Hepatocyte (in vitro differentiated cells): ENCODE measurements at regions not wholly inside any gene's neighbourhood (a gene's known extent, or its start where the extent isn't known, plus 50 kb on each side); places are given as distances from the start of the nearest gene placed in this dataset.

Experiments
- DNase-seq: peaks from one replicate; pipeline ENCODE4 v3.0.0-alpha.2; 2016; ENCODE audit warnings: low spot score
- H2AFZ ChIP-seq: fragments of 200-600 bp; sonication (generic); 2 replicates; pipeline ENCODE4 v1.6.0; 2016; ENCODE audit warnings: antibody characterized with exemption, mild to moderate bottlenecking
- H3K27ac ChIP-seq: fragments of 200-600 bp; sonication (generic); 2 replicates; pipeline ENCODE4 v1.5.1; 2016; ENCODE audit warnings: mild to moderate bottlenecking
- H3K27me3 ChIP-seq: fragments of 200-600 bp; sonication (generic); 2 replicates; pipeline ENCODE4 v1.6.1; 2016
- H3K36me3 ChIP-seq: fragments of 200-600 bp; sonication (generic); replicated peaks from 2 replicates; pipeline ENCODE4 v1.5.1; 2016; ENCODE audit warnings: low read depth; ENCODE audit not compliant: insufficient read depth
- H3K4me1 ChIP-seq: fragments of 200-600 bp; sonication (generic); 2 replicates; pipeline ENCODE4 v1.5.1; 2016; ENCODE audit warnings: mild to moderate bottlenecking, moderate library complexity; ENCODE audit not compliant: insufficient read depth
- H3K4me2 ChIP-seq: fragments of 200-600 bp; sonication (generic); 2 replicates; pipeline ENCODE4 v1.6.0; 2016
- H3K4me3 ChIP-seq: fragments of 200-600 bp; sonication (generic); 2 replicates; pipeline ENCODE4 v1.5.1; 2016; ENCODE audit warnings: mild to moderate bottlenecking
- H3K79me2 ChIP-seq: fragments of 200-600 bp; sonication (generic); 2 replicates; pipeline ENCODE4 v1.6.0; 2017; ENCODE audit warnings: mild to moderate bottlenecking
- H3K9me2 ChIP-seq: fragments of 200-600 bp; sonication (generic); replicated peaks from 2 replicates; pipeline ENCODE4 v1.6.0; 2017; ENCODE audit warnings: mild to moderate bottlenecking; ENCODE audit not compliant: insufficient read depth
- H3K9me3 ChIP-seq: fragments of 200-600 bp; sonication (generic); 2 replicates; pipeline ENCODE4 v1.5.1; 2016; ENCODE audit warnings: low read depth, mild to moderate bottlenecking
- H4K20me1 ChIP-seq: fragments of 200-600 bp; sonication (generic); 2 replicates; pipeline ENCODE4 v1.6.0; 2016; ENCODE audit warnings: mild to moderate bottlenecking; ENCODE audit not compliant: insufficient read depth, poor library complexity, severe bottlenecking
- EZH2 ChIP-seq: fragments of 200-600 bp; sonication (generic); IDR thresholded peaks from 2 replicates; pipeline ENCODE4 v1.6.1; 2016; ENCODE audit warnings: antibody characterized with exemption, mild to moderate bottlenecking, borderline replicate concordance
- EZH2phosphoT487 ChIP-seq: fragments of 200-600 bp; sonication (generic); IDR thresholded peaks from one replicate; pipeline ENCODE4 v1.6.1; 2018; ENCODE audit warnings: antibody characterized with exemption, mild to moderate bottlenecking, low read depth, moderate library complexity; ENCODE audit not compliant: unreplicated experiment, severe bottlenecking
- WGBS: methylation state at CpG from one replicate; pipeline ENCODE4 v1.1.6; 2016; ENCODE audit warnings: low lambda C conversion rate; ENCODE audit errors: missing lambda C conversion rate; 5-methylcytosine and 5-hydroxymethylcytosine counted together
- TF ChIP-seq, protein P1 (sequence below): fragments of 200-600 bp; sonication (generic); IDR thresholded peaks from 2 replicates; pipeline ENCODE4 v1.5.1; 2016; ENCODE audit warnings: antibody characterized with exemption, mild to moderate bottlenecking; ENCODE audit not compliant: poor library complexity

GRCh38 chr6:56335726-56336125 lies 88.3 kb upstream of the COL21A1 start:
- Histone ChIP-seq H3K9me2 (no peaks in the 10 kb centered on the region), H3K4me1 (no peaks in the 10 kb centered on the region), H4K20me1 (no peaks in the 10 kb centered on the region), H3K27me3 (no peaks in the 10 kb centered on the region), H3K4me2 (no peak overlapping the region), H3K4me3 (no peak overlapping the region), H3K9me3 (no peaks in the 10 kb centered on the region), H3K27ac (no peak overlapping the region), H3K36me3 (no peaks in the 10 kb centered on the region), H3K79me2 (no peaks in the 10 kb centered on the region), H2AFZ (no peak overlapping the region)
- 69% methylated on average over 1 of the region's 1 CpG for WGBS
- DNase-seq: no peak
- TF ChIP-seq, protein P1, sequence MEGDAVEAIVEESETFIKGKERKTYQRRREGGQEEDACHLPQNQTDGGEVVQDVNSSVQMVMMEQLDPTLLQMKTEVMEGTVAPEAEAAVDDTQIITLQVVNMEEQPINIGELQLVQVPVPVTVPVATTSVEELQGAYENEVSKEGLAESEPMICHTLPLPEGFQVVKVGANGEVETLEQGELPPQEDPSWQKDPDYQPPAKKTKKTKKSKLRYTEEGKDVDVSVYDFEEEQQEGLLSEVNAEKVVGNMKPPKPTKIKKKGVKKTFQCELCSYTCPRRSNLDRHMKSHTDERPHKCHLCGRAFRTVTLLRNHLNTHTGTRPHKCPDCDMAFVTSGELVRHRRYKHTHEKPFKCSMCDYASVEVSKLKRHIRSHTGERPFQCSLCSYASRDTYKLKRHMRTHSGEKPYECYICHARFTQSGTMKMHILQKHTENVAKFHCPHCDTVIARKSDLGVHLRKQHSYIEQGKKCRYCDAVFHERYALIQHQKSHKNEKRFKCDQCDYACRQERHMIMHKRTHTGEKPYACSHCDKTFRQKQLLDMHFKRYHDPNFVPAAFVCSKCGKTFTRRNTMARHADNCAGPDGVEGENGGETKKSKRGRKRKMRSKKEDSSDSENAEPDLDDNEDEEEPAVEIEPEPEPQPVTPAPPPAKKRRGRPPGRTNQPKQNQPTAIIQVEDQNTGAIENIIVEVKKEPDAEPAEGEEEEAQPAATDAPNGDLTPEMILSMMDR: no peak
- TF ChIP-seq EZH2phosphoT487 (no peak), EZH2 (no peak)

- Histone ChIP-seq H3K9me3 (no peaks in the 10 kb centered on the region), H3K79me2 (no peaks in the 10 kb centered on the region), H3K4me3 (no peak overlapping the region), H3K4me2 (no peak overlapping the region), H3K36me3 (no peaks in the 10 kb centered on the region), H3K27me3 (no peaks in the 10 kb centered on the region), H3K27ac (no peak overlapping the region), H2AFZ (no peak overlapping the region), H4K20me1 (no peaks in the 10 kb centered on the region), H3K4me1 (no peaks in the 10 kb centered on the region), H3K9me2 (no peaks in the 10 kb centered on the region)
- WGBS: 96% methylated on average over 1 of the region's 1 CpG
- no peak for TF ChIP-seq EZH2phosphoT487
- TF ChIP-seq, protein P1: no peak
- no peak for TF ChIP-seq EZH2
- no peak for DNase-seq
These were observed 87.6 kb upstream of the COL21A1 start for GRCh38 chr6:56334937-56335336.

GRCh38 chr6:56329271-56330050 lies 82.1 kb upstream of the COL21A1 start:
- no peaks in the 10 kb centered on the region for H3K27me3 ChIP-seq
- no peaks in the 10 kb centered on the region for H3K36me3 ChIP-seq
- TF ChIP-seq EZH2 (no peak), EZH2phosphoT487 (no peak)
- TF ChIP-seq, protein P1: no peak
- 79% methylated on average over 3 of the region's 3 CpGs for WGBS
- no peak overlapping the region for H3K27ac ChIP-seq
- H3K4me1 ChIP-seq: no peaks in the 10 kb centered on the region
- no peaks in the 10 kb centered on the region for H4K20me1 ChIP-seq
- H3K9me3 ChIP-seq: no peaks in the 10 kb centered on the region
- H3K79me2 ChIP-seq: no peaks in the 10 kb centered on the region
- no peak overlapping the region for H3K4me3 ChIP-seq
- H3K9me2 ChIP-seq: no peaks in the 10 kb centered on the region
- DNase-seq: no peak
- H2AFZ ChIP-seq: no peak overlapping the region
- H3K4me2 ChIP-seq: no peak overlapping the region

- WGBS: 80% methylated on average over 5 of the region's 5 CpGs
- Histone ChIP-seq H3K27me3 (no peaks in the 10 kb centered on the region), H2AFZ (no peak overlapping the region), H3K79me2 (no peaks in the 10 kb centered on the region), H3K4me1 (no peaks in the 10 kb centered on the region), H4K20me1 (no peaks in the 10 kb centered on the region), H3K27ac (no peak overlapping the region), H3K9me2 (no peaks in the 10 kb centered on the region), H3K4me3 (no peak overlapping the region), H3K4me2 (no peak overlapping the region), H3K9me3 (no peaks in the 10 kb centered on the region), H3K36me3 (no peaks in the 10 kb centered on the region)
- no peak for DNase-seq
- TF ChIP-seq EZH2 (no peak), EZH2phosphoT487 (no peak)
- TF ChIP-seq, protein P1: no peak
These were observed 81.3 kb upstream of the COL21A1 start for GRCh38 chr6:56328728-56329090.
